ENCODE measurements at regions not wholly inside any gene's neighbourhood (a gene's known extent, or its start where the extent isn't known, plus 50 kb on each side); places are given as distances from the start of the nearest gene placed in this dataset.

- in situ Hi-C loops (cut with MboI; ENCODE audit: low sequenced_read_pairs), result no loop called here
Measured at GRCh38 chr6:149261364-149262040, 56.0 kb upstream of the TAB2 start.

GRCh38 chr6:149263321-149263720 lies 54.2 kb upstream of the TAB2 start:
- in situ Hi-C loops (cut with MboI; ENCODE audit: low sequenced_read_pairs), result no loop called here

- in situ Hi-C loops (cut with MboI; ENCODE audit: low sequenced_read_pairs), result no loop called here
Measured at GRCh38 chr6:149264629-149265028, 52.9 kb upstream of the TAB2 start.

- in situ Hi-C loops (cut with MboI; ENCODE audit: low sequenced_read_pairs), result no loop called here
Measured at GRCh38 chr6:149265945-149266344, 51.6 kb upstream of the TAB2 start.

- in situ Hi-C loops (cut with MboI; ENCODE audit: low sequenced_read_pairs), result no loop called here
Measured at GRCh38 chr6:149266659-149267058, 50.9 kb upstream of the TAB2 start.

- in situ Hi-C loops (cut with MboI; ENCODE audit: low sequenced_read_pairs), result no loop called here
Measured at GRCh38 chr6:149267072-149267471, 50.4 kb upstream of the TAB2 start.

GRCh38 chr6:149267513-149268043 lies 49.9 kb upstream of the TAB2 start:
- in situ Hi-C loops (cut with MboI; ENCODE audit: low sequenced_read_pairs), result no loop called here

All from HL-60/S4 (cell line).